NCI-H82 treated with DMSO at 0.1 percent for 48 hours (cell line): ENCODE measurements at regions not wholly inside any gene's neighbourhood (a gene's known extent, or its start where the extent isn't known, plus 50 kb on each side); places are given as distances from the start of the nearest gene placed in this dataset.
A peak's percentile ranks its signal among the peaks of the same experiment; 100 is the strongest.
"Not testable (repeated sequence)": the region's sequence is repeated elsewhere in the genome, so short reads cannot be mapped to it uniquely, and the experiment has no call there.

Source experiments
- DNase-seq: peaks from one replicate; lab custom pipeline; 2025; ENCODE audit not compliant: unreplicated experiment; lab: John Stamatoyannopoulos, UW

GRCh38 chr13:63444225-63444624 is 2028.6 kb upstream of the PCDH20 start:
- DNase-seq: not testable (repeated sequence)

- DNase-seq: no peak
Observed at GRCh38 chr13:63438951-63439350, 2023.3 kb upstream of the PCDH20 start.

- DNase-seq: no peak
Observed at GRCh38 chr13:63436325-63436668, 2020.6 kb upstream of the PCDH20 start.

GRCh38 chr13:63435667-63436324 is 2020.1 kb upstream of the PCDH20 start:
- DNase-seq: no peak

- no peak for DNase-seq
Observed at GRCh38 chr13:63433546-63434150, 2018.0 kb upstream of the PCDH20 start.

GRCh38 chr13:63427170-63427569 is 2011.5 kb upstream of the PCDH20 start:
- no peak for DNase-seq

GRCh38 chr13:63425131-63425530 is 2009.5 kb upstream of the PCDH20 start:
- no peak for DNase-seq

- DNase-seq: no peak
Observed at GRCh38 chr13:63421123-63421522, 2005.5 kb upstream of the PCDH20 start.

- DNase-seq: no peak
Observed at GRCh38 chr13:63420685-63421084, 2005.0 kb upstream of the PCDH20 start.

- no peak for DNase-seq
Observed at GRCh38 chr13:63414247-63414646, 1998.6 kb upstream of the PCDH20 start.

- no peak for DNase-seq
Observed at GRCh38 chr13:63409791-63410351, 1994.2 kb upstream of the PCDH20 start.

GRCh38 chr13:63408331-63409189 is 1992.9 kb upstream of the PCDH20 start:
- DNase-seq: peak; percentile 36

GRCh38 chr13:63403733-63404132 is 1988.1 kb upstream of the PCDH20 start:
- DNase-seq: no peak

GRCh38 chr13:63396746-63397145 is 1981.1 kb upstream of the PCDH20 start:
- DNase-seq: no peak

GRCh38 chr13:63393112-63393511 is 1977.5 kb upstream of the PCDH20 start:
- no peak for DNase-seq

- no peak for DNase-seq
Observed at GRCh38 chr13:63389756-63390155, 1974.1 kb upstream of the PCDH20 start.

- no peak for DNase-seq
Observed at GRCh38 chr13:63381078-63381859, 1965.6 kb upstream of the PCDH20 start.

GRCh38 chr13:63377986-63378385 is 1962.3 kb upstream of the PCDH20 start:
- no peak for DNase-seq

- no peak for DNase-seq
Observed at GRCh38 chr13:63370101-63370500, 1954.5 kb upstream of the PCDH20 start.

- DNase-seq: no peak
Observed at GRCh38 chr13:63367522-63368198, 1952.0 kb upstream of the PCDH20 start.
